Keratinocyte (primary cell): ENCODE measurements at regions not wholly inside any gene's neighbourhood (a gene's known extent, or its start where the extent isn't known, plus 50 kb on each side); places are given as distances from the start of the nearest gene placed in this dataset.

Source experiments
- DNase-seq: peaks from one replicate; pipeline ENCODE4 v3.0.0-alpha.2; 2011; ENCODE audit warnings: low read depth, missing footprints, low spot score
- FAIRE-seq: peaks from 2 replicates; lab custom pipeline; 2011; peaks lifted over from hg19 to GRCh38; lab: Jason Lieb, UNC
- H2AFZ ChIP-seq: 2 replicates; pipeline ENCODE4 v1.6.0; 2012; ENCODE audit warnings: low read length, control low read depth, inconsistent platforms; ENCODE audit not compliant: control insufficient read depth
- H3K27ac ChIP-seq: 2 replicates; pipeline ENCODE4 v1.5.1; 2011; ENCODE audit warnings: low read length; ENCODE audit not compliant: control insufficient read depth, insufficient read depth
- H3K27me3 ChIP-seq: 3 replicates; pipeline ENCODE4 v1.6.0; 2011; ENCODE audit warnings: low read length; ENCODE audit not compliant: control insufficient read depth, insufficient read depth; ENCODE audit errors: extremely low read depth
- H3K36me3 ChIP-seq, 2 experiments: 2 replicates in 1 of 2; 3 replicates in 1 of 2; pipeline ENCODE4 v1.5.1; 2011; ENCODE audit warnings: low read length in 2 of 2, mild to moderate bottlenecking in 1 of 2; ENCODE audit not compliant: control insufficient read depth in 2 of 2, insufficient read depth in 2 of 2; ENCODE audit errors: extremely low read depth in 1 of 2
- H3K4me1 ChIP-seq: 3 replicates; pipeline ENCODE4 v1.5.1; 2011; ENCODE audit warnings: low read length; ENCODE audit not compliant: control insufficient read depth, insufficient read depth; ENCODE audit errors: extremely low read depth
- H3K4me2 ChIP-seq: 3 replicates; pipeline ENCODE4 v1.6.0; 2011; ENCODE audit warnings: low read depth, low read length; ENCODE audit not compliant: control insufficient read depth, insufficient read depth; ENCODE audit errors: extremely low read depth
- H3K4me3 ChIP-seq, 3 experiments: fragments of 200-600 bp in 1 of 3; sonication (generic) in 1 of 3; 2 replicates in 2 of 3; 3 replicates in 1 of 3; pipeline ENCODE4 v1.5.1; 2011 to 2016; ENCODE audit warnings: low read length in 3 of 3, mild to moderate bottlenecking in 3 of 3, control low read depth in 2 of 3, inconsistent platforms in 1 of 3, low read depth in 1 of 3, mixed read lengths in 1 of 3, mixed run types in 1 of 3, moderate library complexity in 1 of 3; ENCODE audit not compliant: control insufficient read depth in 2 of 3, insufficient read depth in 2 of 3; ENCODE audit errors: extremely low read depth in 1 of 3
- H3K79me2 ChIP-seq: 2 replicates; pipeline ENCODE4 v1.6.0; 2012; ENCODE audit warnings: low read length; ENCODE audit not compliant: control insufficient read depth, insufficient read depth
- H3K9ac ChIP-seq: 3 replicates; pipeline ENCODE4 v1.6.0; 2011; ENCODE audit warnings: low read length; ENCODE audit not compliant: control insufficient read depth, insufficient read depth; ENCODE audit errors: extremely low read depth
- H3K9me1 ChIP-seq: 3 replicates; pipeline ENCODE4 v1.6.0; 2011; ENCODE audit warnings: low read length; ENCODE audit not compliant: control insufficient read depth, insufficient read depth; ENCODE audit errors: extremely low read depth
- H3K9me3 ChIP-seq: 2 replicates; pipeline ENCODE4 v1.5.1; 2012; ENCODE audit warnings: low read depth, low read length; ENCODE audit not compliant: control insufficient read depth
- H4K20me1 ChIP-seq: 3 replicates; pipeline ENCODE4 v1.6.0; 2011; ENCODE audit warnings: low read length; ENCODE audit not compliant: control insufficient read depth, insufficient read depth; ENCODE audit errors: extremely low read depth
- CTCF ChIP-seq, 3 experiments: IDR thresholded peaks in 1 of 3; conservative IDR thresholded peaks in 1 of 3; optimal IDR thresholded peaks in 1 of 3; 2 replicates in 2 of 3; 3 replicates in 1 of 3; pipeline versions ENCODE3 to v1.5.1; 2011; ENCODE audit warnings: low read length in 3 of 3, mild to moderate bottlenecking in 3 of 3, moderate library complexity in 2 of 3, control low read depth in 1 of 3, inconsistent platforms in 1 of 3; ENCODE audit not compliant: insufficient read depth in 2 of 3; ENCODE audit errors: extremely low read depth in 1 of 3
- EZH2 ChIP-seq: IDR thresholded peaks from one replicate; pipeline ENCODE4 v1.6.1; 2012; ENCODE audit warnings: inconsistent platforms, mild to moderate bottlenecking, low read length, moderate library complexity
- dilution Hi-C: fragments of 300-500 bp; cut with MboI; formaldehyde crosslinking; loops from one replicate; pipeline ENCODE4 v1.7.0; 2020; ENCODE audit warnings: low sequenced_read_pairs; ENCODE audit not compliant: extremely low pct_ligation_motif_present

GRCh38 chr13:33353210-33353609, 67.7 kb upstream of the STARD13 start:
- Histone ChIP-seq H3K9me1 (no peaks in the 10 kb centered on the region), H3K9me3 (no peaks in the 10 kb centered on the region), H3K4me2 (no peak overlapping the region), H2AFZ (no peak overlapping the region), H3K36me3 (no peaks in the 10 kb centered on the region), H4K20me1 (no peaks in the 10 kb centered on the region), H3K9ac (no peak overlapping the region), H3K79me2 (no peaks in the 10 kb centered on the region), H3K27ac (no peak overlapping the region), H3K4me1 (peaks cover 4% of the 10 kb centered on the region), H3K4me3 (no peak overlapping the region), H3K27me3 (no peaks in the 10 kb centered on the region)
- no peak for DNase-seq
- TF ChIP-seq EZH2: no peak
- no peak for TF ChIP-seq CTCF (optimal IDR thresholded peaks at IDR 0.05 in 1 of 3, IDR thresholded peaks at IDR 0.05 in 1 of 3, conservative IDR thresholded peaks at IDR 0.05 in 1 of 3; ENCODE audit: extremely low read depth in 1 of 3, insufficient read depth in 2 of 3, low read length in 3 of 3)
- no peak for FAIRE-seq
- dilution Hi-C loops: no loop called here

GRCh38 chr13:33353646-33354045, 68.1 kb upstream of the STARD13 start:
- Histone ChIP-seq H2AFZ (no peak overlapping the region), H4K20me1 (no peaks in the 10 kb centered on the region), H3K36me3 (no peaks in the 10 kb centered on the region), H3K9me3 (no peaks in the 10 kb centered on the region), H3K4me3 (no peak overlapping the region), H3K9ac (no peak overlapping the region), H3K27me3 (no peaks in the 10 kb centered on the region), H3K4me2 (no peak overlapping the region), H3K9me1 (no peaks in the 10 kb centered on the region), H3K4me1 (peaks cover 4% of the 10 kb centered on the region), H3K79me2 (no peaks in the 10 kb centered on the region), H3K27ac (no peak overlapping the region)
- TF ChIP-seq EZH2: no peak
- no peak for TF ChIP-seq CTCF (optimal IDR thresholded peaks at IDR 0.05 in 1 of 3, IDR thresholded peaks at IDR 0.05 in 1 of 3, conservative IDR thresholded peaks at IDR 0.05 in 1 of 3; ENCODE audit: extremely low read depth in 1 of 3, insufficient read depth in 2 of 3, low read length in 3 of 3)
- DNase-seq (no peak), FAIRE-seq (no peak)
- dilution Hi-C loops: no loop called here
